ENCODE measurements at regions not wholly inside any gene's neighbourhood (a gene's known extent, or its start where the extent isn't known, plus 50 kb on each side); places are given as distances from the start of the nearest gene placed in this dataset.

DNA sequence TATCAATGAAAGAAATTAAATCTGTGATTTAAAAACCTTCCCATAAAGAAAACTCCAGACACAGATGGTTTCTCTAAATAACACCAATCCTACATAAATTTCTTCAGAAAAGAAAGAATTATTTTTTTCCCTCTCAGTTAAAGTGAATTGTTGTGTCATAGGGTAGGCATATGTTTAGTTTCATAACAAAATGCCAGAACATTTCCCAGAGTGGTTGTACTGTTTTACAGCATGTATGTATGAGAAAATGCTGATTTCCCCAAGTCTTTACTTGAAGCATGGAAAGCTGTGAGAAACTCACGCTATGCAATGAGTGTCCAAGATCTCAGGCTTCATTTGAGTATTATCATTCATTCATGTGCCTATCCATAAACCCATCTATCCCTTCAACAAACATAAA lies 582.5 kb downstream of the ELAVL2 start:
- TF ChIP-seq POLR2AphosphoS5 (IDR thresholded peaks at IDR 0.05; ENCODE audit: insufficient read depth in 1 of 2, low read depth in 1 of 2) (no peak), POLR2A (IDR thresholded peaks at IDR 0.05) (no peak)
- TF ChIP-seq, protein P1, sequence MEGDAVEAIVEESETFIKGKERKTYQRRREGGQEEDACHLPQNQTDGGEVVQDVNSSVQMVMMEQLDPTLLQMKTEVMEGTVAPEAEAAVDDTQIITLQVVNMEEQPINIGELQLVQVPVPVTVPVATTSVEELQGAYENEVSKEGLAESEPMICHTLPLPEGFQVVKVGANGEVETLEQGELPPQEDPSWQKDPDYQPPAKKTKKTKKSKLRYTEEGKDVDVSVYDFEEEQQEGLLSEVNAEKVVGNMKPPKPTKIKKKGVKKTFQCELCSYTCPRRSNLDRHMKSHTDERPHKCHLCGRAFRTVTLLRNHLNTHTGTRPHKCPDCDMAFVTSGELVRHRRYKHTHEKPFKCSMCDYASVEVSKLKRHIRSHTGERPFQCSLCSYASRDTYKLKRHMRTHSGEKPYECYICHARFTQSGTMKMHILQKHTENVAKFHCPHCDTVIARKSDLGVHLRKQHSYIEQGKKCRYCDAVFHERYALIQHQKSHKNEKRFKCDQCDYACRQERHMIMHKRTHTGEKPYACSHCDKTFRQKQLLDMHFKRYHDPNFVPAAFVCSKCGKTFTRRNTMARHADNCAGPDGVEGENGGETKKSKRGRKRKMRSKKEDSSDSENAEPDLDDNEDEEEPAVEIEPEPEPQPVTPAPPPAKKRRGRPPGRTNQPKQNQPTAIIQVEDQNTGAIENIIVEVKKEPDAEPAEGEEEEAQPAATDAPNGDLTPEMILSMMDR (IDR thresholded peaks at IDR 0.05): no peak
- Histone ChIP-seq H3K4me1 (no peaks in the 10 kb centered on the region), H3K27ac (no peak overlapping the region), H3K27me3 (no peaks in the 10 kb centered on the region), H3K4me3 (no peak overlapping the region), H3K36me3 (no peaks in the 10 kb centered on the region), H3K9me3 (no peaks in the 10 kb centered on the region)
- no peak for DNase-seq (ENCODE audit: extremely low spot score in 2 of 2)
- intact Hi-C loops (cut with DNase I): no loop called here

DNA sequence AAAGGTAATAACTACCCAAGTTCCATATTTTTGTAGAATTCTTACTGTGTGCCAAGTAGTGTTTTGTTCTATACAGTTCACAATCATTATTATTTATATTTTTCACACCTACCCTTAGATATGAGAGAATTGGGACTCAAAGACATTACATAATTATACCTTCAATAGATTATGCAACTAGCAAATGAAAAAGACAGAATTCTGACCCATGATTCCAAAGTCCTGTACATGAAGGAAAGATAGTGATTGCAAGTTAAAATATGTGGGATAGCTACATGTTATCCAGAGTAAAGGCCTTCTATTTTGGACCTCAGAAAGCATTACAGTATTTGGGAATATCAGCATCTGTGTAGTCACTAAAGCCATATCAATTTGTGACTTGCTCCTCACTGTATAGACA lies 581.0 kb downstream of the ELAVL2 start:
- H3K4me3 ChIP-seq: no peak overlapping the region
- no peaks in the 10 kb centered on the region for H3K9me3 ChIP-seq
- intact Hi-C loops (cut with DNase I): no loop called here
- no peak overlapping the region for H3K27ac ChIP-seq
- TF ChIP-seq POLR2AphosphoS5 (IDR thresholded peaks at IDR 0.05; ENCODE audit: insufficient read depth in 1 of 2, low read depth in 1 of 2) (no peak), POLR2A (IDR thresholded peaks at IDR 0.05) (no peak)
- TF ChIP-seq, protein P1 (IDR thresholded peaks at IDR 0.05): no peak
- no peaks in the 10 kb centered on the region for H3K27me3 ChIP-seq
- no peak for DNase-seq (ENCODE audit: extremely low spot score in 2 of 2)
- no peaks in the 10 kb centered on the region for H3K4me1 ChIP-seq
- no peaks in the 10 kb centered on the region for H3K36me3 ChIP-seq

DNA sequence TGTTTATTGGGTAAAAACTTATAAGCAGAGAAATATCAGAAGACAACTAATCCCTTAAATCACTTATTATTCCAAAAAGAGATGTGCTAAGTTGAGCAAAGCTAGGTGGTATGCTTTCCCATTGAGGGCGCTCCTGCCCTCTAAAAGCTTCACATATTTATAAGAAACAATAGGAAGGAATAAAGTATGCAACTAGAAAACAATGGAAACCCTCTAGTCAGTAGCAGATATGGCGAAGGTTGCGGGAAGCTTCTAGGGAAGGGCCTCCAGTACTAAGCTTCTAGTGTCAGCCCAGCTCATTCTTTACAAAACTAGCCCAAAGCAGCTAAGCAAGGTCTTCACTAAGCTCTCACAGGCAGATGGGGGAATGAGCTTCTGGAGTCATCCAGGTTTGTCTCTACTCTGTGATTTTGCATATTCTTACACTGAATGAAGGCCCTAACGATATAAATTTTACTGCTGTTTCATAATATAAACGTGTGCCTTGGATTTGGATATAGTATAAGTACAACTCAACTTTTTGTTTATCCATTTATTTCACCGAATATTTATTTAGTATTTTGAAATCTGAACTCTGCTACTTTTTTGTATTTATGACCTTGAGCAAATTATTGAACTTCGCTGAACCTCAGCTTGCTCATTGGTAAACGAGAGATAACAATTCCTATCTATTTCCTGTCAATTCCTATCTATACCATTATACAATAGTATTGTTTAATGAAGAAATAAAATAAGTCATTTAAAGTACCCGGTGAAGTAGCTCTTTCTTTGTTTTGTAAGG lies 571.4 kb downstream of the ELAVL2 start:
- no peaks in the 10 kb centered on the region for H3K36me3 ChIP-seq
- H3K27ac ChIP-seq: no peak overlapping the region
- intact Hi-C loops (cut with DNase I): no loop called here
- no peaks in the 10 kb centered on the region for H3K27me3 ChIP-seq
- no peak for DNase-seq (ENCODE audit: extremely low spot score in 2 of 2)
- no peak for TF ChIP-seq POLR2AphosphoS5 (IDR thresholded peaks at IDR 0.05; ENCODE audit: insufficient read depth in 1 of 2, low read depth in 1 of 2)
- TF ChIP-seq POLR2A (IDR thresholded peaks at IDR 0.05): no peak
- TF ChIP-seq, protein P1 (IDR thresholded peaks at IDR 0.05): no peak
- H3K9me3 ChIP-seq: no peaks in the 10 kb centered on the region
- H3K4me1 ChIP-seq: no peaks in the 10 kb centered on the region
- H3K4me3 ChIP-seq: no peak overlapping the region

DNA sequence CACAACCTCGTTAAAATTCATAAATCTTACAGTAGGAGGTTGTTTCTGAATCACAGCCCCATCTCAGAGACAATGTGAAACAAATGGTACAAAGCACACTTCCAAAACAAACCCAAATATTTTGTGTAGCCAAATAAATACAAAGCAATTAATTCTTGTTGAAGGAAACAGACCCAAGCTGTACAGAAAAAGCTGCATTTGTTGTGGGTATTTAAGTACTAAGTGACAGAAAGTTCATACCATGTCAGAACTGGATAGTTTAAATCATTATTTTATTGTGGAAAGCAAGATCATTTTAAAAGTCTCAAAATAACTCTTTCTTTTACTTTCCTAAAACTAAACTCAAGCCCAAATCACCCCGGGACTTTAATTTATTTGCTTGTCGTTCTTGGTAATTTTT lies 570.7 kb downstream of the ELAVL2 start:
- intact Hi-C loops (cut with DNase I): no loop called here
- H3K27me3 ChIP-seq: no peaks in the 10 kb centered on the region
- no peak overlapping the region for H3K27ac ChIP-seq
- no peaks in the 10 kb centered on the region for H3K9me3 ChIP-seq
- TF ChIP-seq POLR2AphosphoS5 (IDR thresholded peaks at IDR 0.05; ENCODE audit: insufficient read depth in 1 of 2, low read depth in 1 of 2): no peak
- no peak for TF ChIP-seq POLR2A (IDR thresholded peaks at IDR 0.05)
- TF ChIP-seq, protein P1 (IDR thresholded peaks at IDR 0.05): no peak
- no peaks in the 10 kb centered on the region for H3K36me3 ChIP-seq
- H3K4me1 ChIP-seq: no peaks in the 10 kb centered on the region
- no peak overlapping the region for H3K4me3 ChIP-seq
- no peak for DNase-seq (ENCODE audit: extremely low spot score in 2 of 2)

DNA sequence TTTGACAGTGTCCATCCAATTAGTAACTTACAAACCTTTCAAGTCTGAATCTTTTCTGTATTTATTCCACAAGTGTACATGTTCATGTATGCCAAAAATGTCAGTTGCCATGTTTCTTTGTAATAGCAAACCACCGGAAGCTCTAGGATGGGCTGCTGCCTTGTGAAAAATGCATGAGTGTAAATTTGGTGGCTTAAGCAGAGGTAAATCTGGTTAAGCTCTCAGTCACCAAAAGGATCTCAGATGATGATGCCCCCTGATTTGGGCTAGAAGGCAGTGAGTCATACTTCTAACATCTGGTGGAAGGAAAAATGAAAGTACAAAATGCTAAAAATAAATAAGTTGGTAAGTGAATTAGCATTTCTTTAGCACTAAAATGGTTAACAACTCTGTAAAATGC lies 567.5 kb downstream of the ELAVL2 start:
- no peaks in the 10 kb centered on the region for H3K9me3 ChIP-seq
- no peaks in the 10 kb centered on the region for H3K27me3 ChIP-seq
- TF ChIP-seq, protein P1 (IDR thresholded peaks at IDR 0.05): no peak
- TF ChIP-seq POLR2AphosphoS5 (IDR thresholded peaks at IDR 0.05; ENCODE audit: insufficient read depth in 1 of 2, low read depth in 1 of 2) (no peak), POLR2A (IDR thresholded peaks at IDR 0.05) (no peak)
- no peak for DNase-seq (ENCODE audit: extremely low spot score in 2 of 2)
- no peaks in the 10 kb centered on the region for H3K36me3 ChIP-seq
- H3K4me1 ChIP-seq: no peaks in the 10 kb centered on the region
- no peak overlapping the region for H3K4me3 ChIP-seq
- no peak overlapping the region for H3K27ac ChIP-seq
- intact Hi-C loops (cut with DNase I): no loop called here

Measured in vagina (tissue), 2 donors.